ENCODE measurements at regions not wholly inside any gene's neighbourhood (a gene's known extent, or its start where the extent isn't known, plus 50 kb on each side); places are given as distances from the start of the nearest gene placed in this dataset.

DNA sequence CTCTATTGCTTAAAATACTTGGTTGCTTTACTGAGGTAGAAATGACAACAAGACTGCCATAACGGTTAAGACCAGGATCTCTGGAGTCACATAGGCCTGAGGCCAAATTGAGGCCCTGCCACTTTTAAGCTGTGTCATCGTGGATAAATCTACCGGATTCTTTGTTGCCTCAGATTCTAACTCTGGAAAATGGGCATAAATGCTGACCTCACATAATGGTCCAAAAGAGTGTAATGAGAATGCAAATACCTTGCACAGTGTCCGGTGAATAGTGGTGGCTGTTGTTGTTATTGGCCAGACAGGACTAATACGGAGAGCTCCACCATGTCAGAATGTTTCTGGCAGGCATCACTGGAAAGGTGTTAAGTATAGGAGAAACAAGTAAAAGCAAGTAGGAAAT lies 346.1 kb downstream of the LMO4 start:
- intact Hi-C loops (cut with DNase I; ENCODE audit: low total_unique reads), result no loop called here
- H3K4me1 ChIP-seq, result no peaks in the 10 kb centered on the region

GRCh38 chr1:87678266-87678665 lies 349.6 kb downstream of the LMO4 start:
- Histone ChIP-seq H3K4me3 (no peak overlapping the region), H3K36me3 (no peaks in the 10 kb centered on the region), H3K27ac (no peak overlapping the region), H3K4me1 (peaks cover 0 to 4% (median 0%) of the 10 kb centered on the region in 6 donors), H3K9me3 (no peaks in the 10 kb centered on the region), H3K27me3 (replicated peaks in 1 of 7) (no peaks in the 10 kb centered on the region)
- no peak for DNase-seq
- WGBS, 5 donors, result 48 to 79% (median 63%) methylated on average over 1 of the region's 1 CpG
- intact Hi-C loops (cut with DNase I; ENCODE audit: low total_unique reads), result no loop called here
- no peak for TF ChIP-seq POLR2A (IDR thresholded peaks at IDR 0.05)
- TF ChIP-seq POLR2AphosphoS5 (IDR thresholded peaks at IDR 0.05), result no peak
- TF ChIP-seq CTCF (IDR thresholded peaks at IDR 0.05 in 8 of 11, conservative IDR thresholded peaks at IDR 0.05 in 3 of 11), result no peak

More for the DNA sequence above, 346.1 kb downstream of the LMO4 start:
- DNase-seq, result no peak
- no peak overlapping the region for H3K27ac ChIP-seq
- no peak for TF ChIP-seq CTCF (IDR thresholded peaks at IDR 0.05 in 8 of 11, conservative IDR thresholded peaks at IDR 0.05 in 3 of 11)
- no peak for TF ChIP-seq POLR2A (IDR thresholded peaks at IDR 0.05)
- no peak for TF ChIP-seq POLR2AphosphoS5 (IDR thresholded peaks at IDR 0.05)
- no peaks in the 10 kb centered on the region for H3K36me3 ChIP-seq
- H3K9me3 ChIP-seq, result no peaks in the 10 kb centered on the region
- 88 to 97% (median 95%) methylated on average over 5 of the region's 5 CpGs for WGBS, 5 donors
- H3K4me3 ChIP-seq, result no peak overlapping the region
- no peaks in the 10 kb centered on the region for H3K27me3 ChIP-seq (replicated peaks in 1 of 7)

DNA sequence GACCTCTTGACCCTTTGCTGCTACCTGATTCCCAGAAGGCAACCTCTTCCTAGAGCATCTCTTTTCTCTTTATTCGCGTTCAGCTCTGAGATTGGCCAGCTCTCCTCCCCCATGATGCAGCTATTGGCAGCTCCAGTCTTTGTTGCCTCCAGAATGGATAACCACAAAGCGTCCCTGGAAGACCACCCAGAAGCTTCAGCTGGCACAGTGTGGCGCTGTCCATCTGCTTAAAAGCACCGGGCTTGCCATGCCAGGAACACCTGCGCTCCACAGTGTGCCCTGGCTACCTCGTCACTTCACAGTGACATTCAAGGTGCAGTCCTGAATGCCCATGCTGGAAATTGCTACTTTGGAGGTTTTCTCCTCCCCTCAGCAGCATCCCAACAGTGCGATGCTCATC lies 353.9 kb downstream of the LMO4 start:
- Histone ChIP-seq H3K36me3 (no peaks in the 10 kb centered on the region), H3K4me1 (peaks cover 0 to 9% (median 5%) of the 10 kb centered on the region in 6 donors), H3K9me3 (no peaks in the 10 kb centered on the region), H3K4me3 (no peak overlapping the region), H3K27me3 (replicated peaks in 1 of 7) (no peaks in the 10 kb centered on the region), H3K27ac (no peak overlapping the region)
- 88 to 98% (median 94%) methylated on average over 8 of the region's 8 CpGs for WGBS, 5 donors
- TF ChIP-seq POLR2A (IDR thresholded peaks at IDR 0.05), result no peak
- TF ChIP-seq CTCF (IDR thresholded peaks at IDR 0.05 in 8 of 11, conservative IDR thresholded peaks at IDR 0.05 in 3 of 11), result no peak
- TF ChIP-seq POLR2AphosphoS5 (IDR thresholded peaks at IDR 0.05), result no peak
- DNase-seq, result no peak
- intact Hi-C loops (cut with DNase I; ENCODE audit: low total_unique reads), result no loop called here

- Histone ChIP-seq H3K9me3 (no peaks in the 10 kb centered on the region), H3K36me3 (no peaks in the 10 kb centered on the region), H3K4me1 (peaks cover 0 to 9% (median 5%) of the 10 kb centered on the region in 6 donors), H3K27ac (peak overlapping the region in 2 of 8 donors; percentile 43 to 55), H3K4me3 (peak overlapping the region in 3 of 8 donors; percentile 16 to 57 (median 32)), H3K27me3 (replicated peaks in 1 of 7) (no peaks in the 10 kb centered on the region)
- DNase-seq, result no peak
- TF ChIP-seq POLR2A (IDR thresholded peaks at IDR 0.05), result no peak
- TF ChIP-seq CTCF (IDR thresholded peaks at IDR 0.05 in 8 of 11, conservative IDR thresholded peaks at IDR 0.05 in 3 of 11), result no peak
- TF ChIP-seq POLR2AphosphoS5 (IDR thresholded peaks at IDR 0.05), result no peak
- WGBS, 5 donors, result 81 to 89% (median 86%) methylated on average over 4 of the region's 4 CpGs
- intact Hi-C loops (cut with DNase I; ENCODE audit: low total_unique reads), result no loop called here
These were observed 354.7 kb downstream of the LMO4 start for GRCh38 chr1:87683196-87683956.
